IMR-90 (cell line): ENCODE measurements at regions not wholly inside any gene's neighbourhood (a gene's known extent, or its start where the extent isn't known, plus 50 kb on each side); places are given as distances from the start of the nearest gene placed in this dataset.

ENCODE experiments used
- ATAC-seq: fragments of 200-7000 bp; cut with Tn5 transposase; 2 replicates; pipeline ENCODE4 v1.9.1; 2020; ENCODE audit warnings: low read depth, mild to moderate bottlenecking, moderate library complexity
- BruUV-seq: library from RNA; stranded (reverse); fragments of 400-500 nt; replicated peaks from 2 replicates; lab custom pipeline; 2021; lab: Mats Ljungman, UMichigan
- CTCF ChIA-PET: fragments of 300-600 bp; formaldehyde crosslinking; extraction: SDS; loops from one replicate; lab custom pipeline; 2021; ENCODE audit warnings: antibody characterized with exemption; lab: Yijun Ruan, JAX
- POLR2A ChIA-PET: fragments of 300-600 bp; sonication (Branson Sonifier 250); formaldehyde crosslinking; loops from one replicate; lab custom pipeline; 2022; ENCODE audit warnings: antibody characterized with exemption; ENCODE audit not compliant: unreplicated experiment; lab: Charles Lee
- DNase-seq: peaks from one replicate; pipeline ENCODE4 v3.0.0; 2013
- H2AFZ ChIP-seq: replicated peaks from 2 replicates; pipeline ENCODE3; 2013; ENCODE audit warnings: low read length, mild to moderate bottlenecking; ENCODE audit not compliant: poor library complexity
- H2AK5ac ChIP-seq: 2 replicates; pipeline ENCODE4 v1.6.1; 2013; ENCODE audit warnings: low read depth, low read length, inconsistent platforms
- H2AK9ac ChIP-seq: replicated peaks from 2 replicates; pipeline ENCODE3; 2013; ENCODE audit warnings: mild to moderate bottlenecking, low read depth, low read length, moderate library complexity; ENCODE audit not compliant: poor library complexity
- H2BK120ac ChIP-seq: 2 replicates; pipeline ENCODE4 v1.6.1; 2013; ENCODE audit warnings: low read depth, low read length, inconsistent platforms
- H2BK15ac ChIP-seq: 3 replicates; pipeline ENCODE4 v1.6.1; 2013; ENCODE audit warnings: low read depth, low read length, inconsistent platforms
- H2BK20ac ChIP-seq: 2 replicates; pipeline ENCODE4 v1.6.1; 2013; ENCODE audit warnings: low read depth, mild to moderate bottlenecking, inconsistent platforms, low read length, moderate library complexity
- H2BK5ac ChIP-seq: 2 replicates; pipeline ENCODE4 v1.6.1; 2013; ENCODE audit warnings: mild to moderate bottlenecking, low read depth, low read length, inconsistent platforms; ENCODE audit not compliant: poor library complexity, severe bottlenecking
- H3K14ac ChIP-seq: replicated peaks from 2 replicates; pipeline ENCODE4 v1.6.1; 2013; ENCODE audit warnings: low read depth, low read length, inconsistent platforms
- H3K18ac ChIP-seq: 2 replicates; pipeline ENCODE4 v1.6.1; 2013; ENCODE audit warnings: low read depth, low read length, control low read depth
- H3K23ac ChIP-seq: 2 replicates; pipeline ENCODE4 v1.6.1; 2013; ENCODE audit warnings: low read depth, low read length, inconsistent platforms
- H3K27ac ChIP-seq: 2 replicates; pipeline ENCODE4 v1.5.1; 2013; ENCODE audit warnings: mild to moderate bottlenecking, control low read depth, low read length; ENCODE audit not compliant: insufficient read depth
- H3K27me3 ChIP-seq: 2 replicates; pipeline ENCODE4 v1.6.1; 2013; ENCODE audit warnings: low read length; ENCODE audit not compliant: control insufficient read depth, insufficient read depth
- H3K36me3 ChIP-seq: 2 replicates; pipeline ENCODE4 v1.6.1; 2013; ENCODE audit warnings: low read length, mixed read lengths; ENCODE audit not compliant: control insufficient read depth, insufficient read depth
- H3K4ac ChIP-seq: 2 replicates; pipeline ENCODE4 v1.6.1; 2013; ENCODE audit warnings: low read depth, low read length, inconsistent platforms
- H3K4me1 ChIP-seq: 2 replicates; pipeline ENCODE4 v1.6.1; 2013; ENCODE audit warnings: low read length, mixed read lengths; ENCODE audit not compliant: control insufficient read depth, insufficient read depth
- H3K4me2 ChIP-seq: 2 replicates; pipeline ENCODE4 v1.6.1; 2013; ENCODE audit warnings: low read depth, mild to moderate bottlenecking, control low read depth, low read length, moderate library complexity
- H3K4me3 ChIP-seq: 2 replicates; pipeline ENCODE4 v1.5.1; 2013; ENCODE audit warnings: low read depth, mild to moderate bottlenecking, control low read depth, low read length, moderate library complexity; ENCODE audit not compliant: insufficient read depth
- H3K56ac ChIP-seq: 2 replicates; pipeline ENCODE4 v1.6.1; 2013; ENCODE audit warnings: low read length, inconsistent platforms; ENCODE audit not compliant: insufficient read depth; ENCODE audit errors: extremely low read depth
- H3K79me1 ChIP-seq, 2 experiments: 2 replicates each; pipeline ENCODE4 v1.6.1; 2013; ENCODE audit warnings: low read length in 2 of 2, inconsistent platforms in 1 of 2, low read depth in 1 of 2
- H3K9ac ChIP-seq: 2 replicates; pipeline ENCODE4 v1.6.1; 2013; ENCODE audit warnings: low read depth, low read length, control low read depth
- H3K9me1 ChIP-seq: 2 replicates; pipeline ENCODE4 v1.6.1; 2013; ENCODE audit warnings: low read length, inconsistent platforms; ENCODE audit not compliant: insufficient read depth
- H3K9me3 ChIP-seq: 2 replicates; pipeline ENCODE4 v1.6.1; 2013; ENCODE audit warnings: low read length; ENCODE audit not compliant: control insufficient read depth, insufficient read depth
- H4K20me1 ChIP-seq: 2 replicates; pipeline ENCODE4 v1.6.1; 2013; ENCODE audit warnings: low read length, inconsistent platforms; ENCODE audit not compliant: insufficient read depth
- H4K5ac ChIP-seq: 2 replicates; pipeline ENCODE4 v1.6.1; 2013; ENCODE audit warnings: mild to moderate bottlenecking, low read depth, low read length, control low read depth
- H4K8ac ChIP-seq, 2 experiments: 2 replicates each; pipeline ENCODE4 v1.6.1; 2013; ENCODE audit warnings: low read depth in 2 of 2, low read length in 2 of 2, control low read depth in 1 of 2, inconsistent platforms in 1 of 2
- H4K91ac ChIP-seq: 2 replicates; pipeline ENCODE4 v1.6.1; 2013; ENCODE audit warnings: low read depth, low read length, inconsistent platforms; ENCODE audit not compliant: insufficient read depth
- BHLHE40 ChIP-seq: fragments of 150-350 bp; IDR thresholded peaks from 2 replicates; pipeline ENCODE4 v1.6.1; 2016; ENCODE audit warnings: mild to moderate bottlenecking, low read depth, low read length
- CEBPB ChIP-seq: IDR thresholded peaks from 2 replicates; pipeline ENCODE4 v1.6.1; 2012; ENCODE audit warnings: low read depth, low read length, improper control_type of control experiment
- CHD1 ChIP-seq: IDR thresholded peaks from 2 replicates; pipeline ENCODE4 v1.6.1; 2012; ENCODE audit warnings: low read depth, low read length, improper control_type of control experiment
- FOS ChIP-seq: fragments of 150-350 bp; IDR thresholded peaks from 2 replicates; pipeline ENCODE4 v1.6.1; 2016; ENCODE audit warnings: low read depth, low read length
- MAFK ChIP-seq: IDR thresholded peaks from 2 replicates; pipeline ENCODE4 v1.6.1; 2012; ENCODE audit warnings: low read depth, low read length, improper control_type of control experiment
- MAZ ChIP-seq: IDR thresholded peaks from 2 replicates; pipeline ENCODE4 v1.6.1; 2012; ENCODE audit warnings: low read depth, mild to moderate bottlenecking, low read length, improper control_type of control experiment, moderate library complexity, borderline replicate concordance
- MXI1 ChIP-seq: IDR thresholded peaks from 2 replicates; pipeline ENCODE4 v1.6.1; 2012; ENCODE audit warnings: low read depth, mild to moderate bottlenecking, low read length, moderate library complexity, borderline replicate concordance
- NFE2L2 ChIP-seq: fragments of 150-350 bp; IDR thresholded peaks from 2 replicates; pipeline ENCODE4 v1.6.1; 2016; ENCODE audit warnings: low read depth, mild to moderate bottlenecking, low read length
- POLR2A ChIP-seq: IDR thresholded peaks from 2 replicates; pipeline ENCODE4 v1.6.1; 2012; ENCODE audit warnings: mild to moderate bottlenecking, low read depth, low read length
- RAD21 ChIP-seq: IDR thresholded peaks from 2 replicates; pipeline ENCODE4 v1.6.1; 2012; ENCODE audit warnings: low read length, improper control_type of control experiment
- RCOR1 ChIP-seq: IDR thresholded peaks from 2 replicates; pipeline ENCODE4 v1.6.1; 2012; ENCODE audit warnings: mild to moderate bottlenecking, low read length, improper control_type of control experiment; ENCODE audit not compliant: insufficient replicate concordance
- RFX5 ChIP-seq: IDR thresholded peaks from 2 replicates; pipeline ENCODE4 v1.8.0; 2012; ENCODE audit warnings: low read depth, mild to moderate bottlenecking, low read length, moderate library complexity
- SMC3 ChIP-seq: fragments of 150-350 bp; IDR thresholded peaks from 2 replicates; pipeline ENCODE4 v1.6.1; 2016; ENCODE audit warnings: low read depth, mild to moderate bottlenecking, antibody characterized with exemption, low read length, moderate library complexity
- WGBS, 2 experiments: methylation state at CpG; one replicate each; pipeline versions ENCODE4 v1.1.5 to v1.1.7; 2013; ENCODE audit warnings: missing lambda C conversion rate in 2 of 2; ENCODE audit not compliant: insufficient read length in 1 of 2; ENCODE audit errors: extremely low coverage in 2 of 2; 5-methylcytosine and 5-hydroxymethylcytosine counted together
- dilution Hi-C: fragments of 300-500 bp; cut with HindIII; formaldehyde crosslinking; loops from one replicate; pipeline ENCODE4 v1.14.3; 2018; ENCODE audit warnings: low sequenced_read_pairs; ENCODE audit not compliant: unreplicated experiment
- in situ Hi-C: fragments of 300-500 bp; cut with MboI; formaldehyde crosslinking; loops from 3 replicates; pipeline ENCODE4 v1.14.3; 2019; ENCODE audit warnings: low sequenced_read_pairs, inconsistent platforms, mixed read lengths
- intact Hi-C: fragments of 100-400 bp; cut with micrococcal nuclease; formaldehyde crosslinking; loops from 2 replicates; pipeline ENCODE4 v1.10.0; 2022
- TF ChIP-seq, protein P1 (sequence below): conservative IDR thresholded peaks from 2 replicates; pipeline ENCODE4 v1.5.1; 2012; ENCODE audit warnings: mild to moderate bottlenecking, low read depth, low read length, improper control_type of control experiment
- TF ChIP-seq, protein P2 (sequence below): fragments of 150-350 bp; IDR thresholded peaks from 2 replicates; pipeline ENCODE4 v1.6.1; 2016; ENCODE audit warnings: low read depth, mild to moderate bottlenecking, low read length, moderate library complexity, borderline replicate concordance
- TF ChIP-seq, protein P3 (sequence below): fragments of 150-350 bp; IDR thresholded peaks from 2 replicates; pipeline ENCODE4 v1.6.1; 2017; ENCODE audit warnings: mild to moderate bottlenecking, antibody characterized with exemption, low read length, low read depth

DNA sequence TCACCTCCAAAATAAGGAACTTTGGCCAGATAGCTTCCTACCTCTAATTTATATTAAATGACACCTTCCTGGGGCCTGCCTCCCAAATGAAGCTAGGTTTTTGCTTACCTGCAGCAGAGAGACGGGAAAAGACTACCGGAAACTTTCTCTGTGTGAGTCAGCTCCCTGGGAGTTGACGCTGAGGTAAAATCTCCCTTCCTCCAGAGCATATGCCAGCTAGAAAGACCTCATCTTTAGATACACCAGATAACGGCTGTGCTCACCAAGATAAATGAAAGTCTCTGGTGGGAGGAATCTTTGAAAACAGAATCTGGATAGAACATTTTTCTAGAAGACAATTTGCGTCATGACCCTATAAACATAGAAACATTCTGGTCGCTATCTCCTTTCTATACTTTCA lies 99.7 kb upstream of the RFX8 start:
- no peak overlapping the region for H3K18ac ChIP-seq
- no peak overlapping the region for H3K27ac ChIP-seq
- ChIA-PET POLR2A (no interaction called here), CTCF (no interaction called here)
- H2BK15ac ChIP-seq: no peak overlapping the region
- no peak overlapping the region for H2BK120ac ChIP-seq
- H2AK5ac ChIP-seq: no peak overlapping the region
- no peaks in the 10 kb centered on the region for H3K36me3 ChIP-seq
- H3K14ac ChIP-seq: no peak overlapping the region
- dilution Hi-C loops (no loop called here), intact Hi-C loops (no loop called here), in situ Hi-C loops (no loop called here)
- H2BK20ac ChIP-seq: no peak overlapping the region
- no TSS peak for BruUV-seq
- H4K20me1 ChIP-seq: no peaks in the 10 kb centered on the region
- H3K79me1 ChIP-seq: no peaks in the 10 kb centered on the region
- no peak overlapping the region for H3K4me3 ChIP-seq
- no peak overlapping the region for H3K9ac ChIP-seq
- WGBS, 2 experiments: no CpG with 5 or more reads among the region's 6 CpGs
- H4K5ac ChIP-seq: no peak overlapping the region
- H2AK9ac ChIP-seq: no peak overlapping the region
- no peak overlapping the region for H3K23ac ChIP-seq
- no peak overlapping the region for H3K56ac ChIP-seq
- TF ChIP-seq NFE2L2 (no peak), POLR2A (no peak), BHLHE40 (no peak), MXI1 (no peak), CHD1 (no peak), MAZ (no peak), MAFK (no peak), FOS (no peak), SMC3 (no peak), RCOR1 (no peak), CEBPB (no peak), RFX5 (no peak), RAD21 (no peak)
- TF ChIP-seq, protein P1, sequence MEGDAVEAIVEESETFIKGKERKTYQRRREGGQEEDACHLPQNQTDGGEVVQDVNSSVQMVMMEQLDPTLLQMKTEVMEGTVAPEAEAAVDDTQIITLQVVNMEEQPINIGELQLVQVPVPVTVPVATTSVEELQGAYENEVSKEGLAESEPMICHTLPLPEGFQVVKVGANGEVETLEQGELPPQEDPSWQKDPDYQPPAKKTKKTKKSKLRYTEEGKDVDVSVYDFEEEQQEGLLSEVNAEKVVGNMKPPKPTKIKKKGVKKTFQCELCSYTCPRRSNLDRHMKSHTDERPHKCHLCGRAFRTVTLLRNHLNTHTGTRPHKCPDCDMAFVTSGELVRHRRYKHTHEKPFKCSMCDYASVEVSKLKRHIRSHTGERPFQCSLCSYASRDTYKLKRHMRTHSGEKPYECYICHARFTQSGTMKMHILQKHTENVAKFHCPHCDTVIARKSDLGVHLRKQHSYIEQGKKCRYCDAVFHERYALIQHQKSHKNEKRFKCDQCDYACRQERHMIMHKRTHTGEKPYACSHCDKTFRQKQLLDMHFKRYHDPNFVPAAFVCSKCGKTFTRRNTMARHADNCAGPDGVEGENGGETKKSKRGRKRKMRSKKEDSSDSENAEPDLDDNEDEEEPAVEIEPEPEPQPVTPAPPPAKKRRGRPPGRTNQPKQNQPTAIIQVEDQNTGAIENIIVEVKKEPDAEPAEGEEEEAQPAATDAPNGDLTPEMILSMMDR: no peak
- TF ChIP-seq, protein P2, sequence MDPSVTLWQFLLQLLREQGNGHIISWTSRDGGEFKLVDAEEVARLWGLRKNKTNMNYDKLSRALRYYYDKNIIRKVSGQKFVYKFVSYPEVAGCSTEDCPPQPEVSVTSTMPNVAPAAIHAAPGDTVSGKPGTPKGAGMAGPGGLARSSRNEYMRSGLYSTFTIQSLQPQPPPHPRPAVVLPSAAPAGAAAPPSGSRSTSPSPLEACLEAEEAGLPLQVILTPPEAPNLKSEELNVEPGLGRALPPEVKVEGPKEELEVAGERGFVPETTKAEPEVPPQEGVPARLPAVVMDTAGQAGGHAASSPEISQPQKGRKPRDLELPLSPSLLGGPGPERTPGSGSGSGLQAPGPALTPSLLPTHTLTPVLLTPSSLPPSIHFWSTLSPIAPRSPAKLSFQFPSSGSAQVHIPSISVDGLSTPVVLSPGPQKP: no peak
- TF ChIP-seq, protein P3, sequence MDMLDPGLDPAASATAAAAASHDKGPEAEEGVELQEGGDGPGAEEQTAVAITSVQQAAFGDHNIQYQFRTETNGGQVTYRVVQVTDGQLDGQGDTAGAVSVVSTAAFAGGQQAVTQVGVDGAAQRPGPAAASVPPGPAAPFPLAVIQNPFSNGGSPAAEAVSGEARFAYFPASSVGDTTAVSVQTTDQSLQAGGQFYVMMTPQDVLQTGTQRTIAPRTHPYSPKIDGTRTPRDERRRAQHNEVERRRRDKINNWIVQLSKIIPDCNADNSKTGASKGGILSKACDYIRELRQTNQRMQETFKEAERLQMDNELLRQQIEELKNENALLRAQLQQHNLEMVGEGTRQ: no peak
- peaks cover 6% of the 10 kb centered on the region for H3K27me3 ChIP-seq
- no peak for ATAC-seq
- H4K8ac ChIP-seq: no peak overlapping the region
- no peak overlapping the region for H3K4ac ChIP-seq
- no peak overlapping the region for H2AFZ ChIP-seq
- DNase-seq: no peak
- H3K4me2 ChIP-seq: no peak overlapping the region
- H2BK5ac ChIP-seq: no peak overlapping the region
- peaks cover 2% of the 10 kb centered on the region for H3K9me3 ChIP-seq
- no peak overlapping the region for H4K91ac ChIP-seq
- no peaks in the 10 kb centered on the region for H3K4me1 ChIP-seq
- no peaks in the 10 kb centered on the region for H3K9me1 ChIP-seq
